HEK293 (cell line): ENCODE measurements at regions not wholly inside any gene's neighbourhood (a gene's known extent, or its start where the extent isn't known, plus 50 kb on each side); places are given as distances from the start of the nearest gene placed in this dataset.
"Not testable (repeated sequence)": the region's sequence is repeated elsewhere in the genome, so short reads cannot be mapped to it uniquely, and the experiment has no call there.

Source experiments
- CTCF ChIA-PET: fragments of 350-600 bp; formaldehyde crosslinking; extraction: SDS; loops from one replicate; lab custom pipeline; 2021; ENCODE audit warnings: antibody characterized with exemption; lab: Yijun Ruan, JAX
- POLR2A ChIA-PET: fragments of 300-600 bp; formaldehyde crosslinking; extraction: SDS; loops from one replicate; lab custom pipeline; 2020; ENCODE audit warnings: antibody characterized with exemption, inconsistent platforms; lab: Yijun Ruan, JAX
- H3K27ac ChIP-seq: fragments of 200-500 bp; sonication (Bioruptor generic); 2 replicates; pipeline ENCODE4 v1.5.1; 2014; ENCODE audit warnings: low read depth, low read length, control low read depth, inconsistent platforms; ENCODE audit errors: extremely low read depth
- H3K36me3 ChIP-seq, 2 experiments: fragments of 200-500 bp in 1 of 2; sonication (Bioruptor generic) in 1 of 2; 1 replicate in 1 of 2; 2 replicates in 1 of 2; pipeline ENCODE4 v1.5.1; 2014 to 2017; ENCODE audit warnings: inconsistent platforms in 2 of 2, low read length in 2 of 2; ENCODE audit not compliant: control insufficient read depth in 2 of 2, insufficient read depth in 1 of 2
- H3K4me1 ChIP-seq: fragments of 200-500 bp; sonication (Bioruptor generic); 2 replicates; pipeline ENCODE4 v1.5.1; 2014; ENCODE audit warnings: mild to moderate bottlenecking, low read length, inconsistent platforms; ENCODE audit not compliant: control insufficient read depth, insufficient read depth
- H3K4me3 ChIP-seq: 2 replicates; pipeline ENCODE4 v1.5.1; 2011; ENCODE audit warnings: low read depth, mild to moderate bottlenecking, control low read depth, low read length, moderate library complexity
- H3K9me3 ChIP-seq: fragments of 200-500 bp; sonication (Bioruptor generic); 2 replicates; pipeline ENCODE4 v1.5.1; 2014; ENCODE audit warnings: low read depth, low read length, inconsistent platforms; ENCODE audit not compliant: control insufficient read depth, insufficient read depth
- KLF1 ChIP-seq: fragments of 450-650 bp; formaldehyde crosslinking; IDR thresholded peaks from 2 replicates; pipeline ENCODE4 v1.5.1; 2016; ENCODE audit warnings: missing biosample characterization, missing genetic modification characterization
- RBAK ChIP-seq: fragments of 450-650 bp; formaldehyde crosslinking; IDR thresholded peaks from 2 replicates; pipeline ENCODE4 v1.5.1; 2016; ENCODE audit warnings: missing biosample characterization, missing genetic modification characterization
- REPIN1 ChIP-seq: fragments of 450-650 bp; formaldehyde crosslinking; IDR thresholded peaks from 2 replicates; pipeline ENCODE4 v1.5.1; 2017; ENCODE audit warnings: missing biosample characterization, missing genetic modification characterization, low read depth
- SP2 ChIP-seq: fragments of 450-650 bp; formaldehyde crosslinking; IDR thresholded peaks from 2 replicates; pipeline ENCODE4 v1.5.1; 2016; ENCODE audit warnings: missing biosample characterization, missing genetic modification characterization
- ZBTB1 ChIP-seq: fragments of 450-650 bp; formaldehyde crosslinking; IDR thresholded peaks from 2 replicates; pipeline ENCODE4 v1.5.1; 2016; ENCODE audit warnings: missing biosample characterization, missing genetic modification characterization
- ZNF121 ChIP-seq: fragments of 450-650 bp; formaldehyde crosslinking; IDR thresholded peaks from 2 replicates; pipeline ENCODE4 v1.5.1; 2016; ENCODE audit warnings: missing biosample characterization, missing genetic modification characterization
- ZNF155 ChIP-seq: fragments of 450-650 bp; formaldehyde crosslinking; IDR thresholded peaks from 2 replicates; pipeline ENCODE4 v1.5.1; 2016; ENCODE audit warnings: missing biosample characterization, missing genetic modification characterization
- ZNF157 ChIP-seq: fragments of 450-650 bp; formaldehyde crosslinking; IDR thresholded peaks from 2 replicates; pipeline ENCODE4 v1.5.1; 2016; ENCODE audit warnings: missing biosample characterization, missing genetic modification characterization
- ZNF175 ChIP-seq: fragments of 450-650 bp; formaldehyde crosslinking; IDR thresholded peaks from 2 replicates; pipeline ENCODE4 v1.5.1; 2016; ENCODE audit warnings: missing biosample characterization, missing genetic modification characterization
- ZNF223 ChIP-seq: fragments of 450-650 bp; formaldehyde crosslinking; IDR thresholded peaks from 2 replicates; pipeline ENCODE4 v1.5.1; 2016; ENCODE audit warnings: missing biosample characterization, missing genetic modification characterization
- ZNF266 ChIP-seq: fragments of 450-650 bp; formaldehyde crosslinking; IDR thresholded peaks from 2 replicates; pipeline ENCODE4 v1.5.1; 2016; ENCODE audit warnings: missing biosample characterization, missing genetic modification characterization, low read depth
- ZNF292 ChIP-seq: fragments of 450-650 bp; formaldehyde crosslinking; IDR thresholded peaks from 2 replicates; pipeline ENCODE4 v1.5.1; 2016; ENCODE audit warnings: low read depth, missing biosample characterization, missing genetic modification characterization, borderline replicate concordance
- ZNF335 ChIP-seq: fragments of 450-650 bp; formaldehyde crosslinking; conservative IDR thresholded peaks from 2 replicates; pipeline ENCODE4 v1.5.1; 2016; ENCODE audit warnings: missing biosample characterization, missing genetic modification characterization
- ZNF354C ChIP-seq: fragments of 450-650 bp; formaldehyde crosslinking; IDR thresholded peaks from 2 replicates; pipeline ENCODE4 v1.5.1; 2016; ENCODE audit warnings: missing biosample characterization, missing genetic modification characterization, low read depth, borderline replicate concordance
- ZNF366 ChIP-seq: fragments of 450-650 bp; formaldehyde crosslinking; conservative IDR thresholded peaks from 2 replicates; pipeline ENCODE4 v1.5.1; 2016; ENCODE audit warnings: missing biosample characterization, missing genetic modification characterization
- ZNF398 ChIP-seq: fragments of 450-650 bp; formaldehyde crosslinking; IDR thresholded peaks from 2 replicates; pipeline ENCODE4 v1.5.1; 2017; ENCODE audit warnings: missing biosample characterization, missing genetic modification characterization
- ZNF433 ChIP-seq: fragments of 450-650 bp; formaldehyde crosslinking; IDR thresholded peaks from 2 replicates; pipeline ENCODE4 v1.5.1; 2016; ENCODE audit warnings: missing biosample characterization, missing genetic modification characterization, low read depth
- ZNF518A ChIP-seq: fragments of 450-650 bp; formaldehyde crosslinking; conservative IDR thresholded peaks from 2 replicates; pipeline ENCODE4 v1.5.1; 2016; ENCODE audit warnings: low read depth, missing biosample characterization, missing genetic modification characterization
- ZNF529 ChIP-seq: fragments of 450-650 bp; formaldehyde crosslinking; IDR thresholded peaks from 2 replicates; pipeline ENCODE4 v1.5.1; 2017; ENCODE audit warnings: missing genetic modification characterization, missing biosample characterization; ENCODE audit not compliant: insufficient replicate concordance
- ZNF580 ChIP-seq: fragments of 450-650 bp; formaldehyde crosslinking; IDR thresholded peaks from 2 replicates; pipeline ENCODE4 v1.5.1; 2016; ENCODE audit warnings: missing biosample characterization, missing genetic modification characterization
- ZNF585B ChIP-seq: fragments of 450-650 bp; formaldehyde crosslinking; IDR thresholded peaks from 2 replicates; pipeline ENCODE4 v1.5.1; 2016; ENCODE audit warnings: missing biosample characterization, missing genetic modification characterization
- ZNF596 ChIP-seq: fragments of 450-650 bp; IDR thresholded peaks from 2 replicates; pipeline ENCODE4 v1.5.0; 2018; ENCODE audit warnings: missing biosample characterization, mild to moderate bottlenecking, missing genetic modification characterization, moderate library complexity
- ZNF623 ChIP-seq: fragments of 450-650 bp; formaldehyde crosslinking; IDR thresholded peaks from 2 replicates; pipeline ENCODE4 v1.5.1; 2016; ENCODE audit warnings: missing biosample characterization, missing genetic modification characterization
- ZNF629 ChIP-seq: fragments of 450-650 bp; formaldehyde crosslinking; IDR thresholded peaks from 2 replicates; pipeline ENCODE4 v1.5.1; 2017; ENCODE audit warnings: missing biosample characterization, missing genetic modification characterization
- ZNF670 ChIP-seq: fragments of 450-650 bp; formaldehyde crosslinking; IDR thresholded peaks from 2 replicates; pipeline ENCODE4 v1.5.1; 2016; ENCODE audit warnings: missing biosample characterization, missing genetic modification characterization, low read depth
- ZNF785 ChIP-seq: fragments of 450-650 bp; formaldehyde crosslinking; IDR thresholded peaks from 2 replicates; pipeline ENCODE4 v1.5.1; 2016; ENCODE audit warnings: missing biosample characterization, missing genetic modification characterization
- ZXDB ChIP-seq: fragments of 450-650 bp; formaldehyde crosslinking; IDR thresholded peaks from 2 replicates; pipeline ENCODE4 v1.5.1; 2016; ENCODE audit warnings: missing biosample characterization, missing genetic modification characterization

- TF ChIP-seq ZNF366 (no peak), ZNF155 (no peak), ZNF354C (tag by site-specific recombination) (no peak), ZNF292 (no peak), ZNF518A (tag by site-specific recombination) (no peak), ZNF629 (tag by site-specific recombination) (no peak)
Observed at GRCh38 chr11:69219991-69220390, 64.3 kb downstream of the SMIM38 start (continued).

DNA sequence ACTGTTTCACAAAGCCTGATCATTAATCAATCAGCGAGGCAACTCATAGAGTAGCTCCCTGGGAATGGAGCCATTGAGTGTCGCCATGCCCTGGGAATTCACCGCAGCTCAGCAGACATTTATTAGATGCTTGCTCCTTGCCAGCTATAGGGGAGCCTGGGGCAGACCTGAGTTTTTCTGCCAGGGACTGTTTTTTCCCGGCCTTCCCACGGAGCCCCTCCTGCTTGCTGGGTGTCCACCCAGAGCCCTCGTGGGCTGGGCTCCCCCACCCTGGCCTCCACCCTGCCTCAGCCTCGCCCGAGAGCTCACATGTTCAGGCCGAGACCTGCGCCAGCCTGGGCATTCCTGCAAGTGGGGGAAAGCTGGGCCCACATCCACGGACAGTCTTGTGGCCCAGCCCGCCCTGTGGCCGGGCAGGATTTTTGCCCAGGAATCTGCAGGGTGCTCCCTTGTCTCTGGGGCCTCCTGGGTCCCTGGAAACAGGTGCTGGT, 64.9 kb downstream of the SMIM38 start:
- Histone ChIP-seq H3K4me1 (no peaks in the 10 kb centered on the region), H3K4me3 (no peak overlapping the region), H3K36me3 (no peaks in the 10 kb centered on the region), H3K9me3 (no peaks in the 10 kb centered on the region), H3K27ac (no peak overlapping the region)
- TF ChIP-seq KLF1: peak; percentile 68; the same call in 1 of the 2 replicates
- no peak for TF ChIP-seq ZNF398 (tag by site-specific recombination)
- ChIA-PET POLR2A (no interaction called here), CTCF (no interaction called here)

DNA sequence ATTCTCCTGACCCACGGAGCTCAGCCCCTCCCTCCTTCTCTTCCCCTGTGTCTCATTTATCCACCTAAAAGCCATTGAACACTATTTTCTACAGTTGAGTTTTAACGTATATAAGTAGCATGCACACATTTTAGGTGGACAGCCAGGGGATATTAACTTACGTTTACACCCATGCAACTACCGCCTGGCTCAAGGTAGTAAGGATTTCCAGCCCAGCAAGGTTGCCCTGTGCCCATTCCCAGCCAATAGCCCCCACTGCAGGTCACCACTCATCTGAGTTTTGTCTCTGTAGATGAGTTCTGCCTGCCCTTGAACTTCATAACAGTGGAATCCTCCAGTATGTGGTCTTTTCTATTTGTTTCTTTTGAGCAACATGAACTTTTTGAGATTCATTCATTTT, 65.4 kb downstream of the SMIM38 start:
- H3K27ac ChIP-seq: no peak overlapping the region
- TF ChIP-seq ZNF157 (tag by site-specific recombination): no peak
- no peak for TF ChIP-seq ZNF785 (tag by site-specific recombination)
- no peak for TF ChIP-seq ZNF335 (tag by site-specific recombination)
- no peak for TF ChIP-seq ZNF670 (tag by site-specific recombination)
- no peak for TF ChIP-seq ZNF121 (tag by site-specific recombination)
- no peak for TF ChIP-seq ZNF175 (tag by site-specific recombination)
- no peak for TF ChIP-seq ZNF266 (tag by site-specific recombination)
- no peak for TF ChIP-seq RBAK (tag by site-specific recombination)
- TF ChIP-seq SP2: no peak
- no peak for TF ChIP-seq ZNF596
- no peak for TF ChIP-seq ZXDB (tag by site-specific recombination)
- no peak for TF ChIP-seq ZNF580 (tag by site-specific recombination)
- no peak for TF ChIP-seq ZBTB1 (tag by site-specific recombination)
- no peak for TF ChIP-seq ZNF433
- TF ChIP-seq ZNF223 (tag by site-specific recombination): no peak
- no peak for TF ChIP-seq REPIN1
- no peak for TF ChIP-seq ZNF623 (tag by site-specific recombination)
- no peak for TF ChIP-seq ZNF529 (tag by site-specific recombination)
- TF ChIP-seq ZNF585B (tag by site-specific recombination): no peak
- no peak overlapping the region for H3K4me3 ChIP-seq
- CTCF ChIA-PET: no interaction called here
- H3K9me3 ChIP-seq: no peaks in the 10 kb centered on the region
- no peaks in the 10 kb centered on the region for H3K36me3 ChIP-seq
- POLR2A ChIA-PET: no interaction called here
- no peaks in the 10 kb centered on the region for H3K4me1 ChIP-seq

- POLR2A ChIA-PET, H3K9me3 ChIP-seq, H3K36me3 ChIP-seq, CTCF ChIA-PET, H3K4me3 ChIP-seq, H3K4me1 ChIP-seq, H3K27ac ChIP-seq: not testable (repeated sequence)
Observed at GRCh38 chr11:69221636-69222035, 65.9 kb downstream of the SMIM38 start.
